GM23248 (cell line): ENCODE measurements at regions not wholly inside any gene's neighbourhood (a gene's known extent, or its start where the extent isn't known, plus 50 kb on each side); places are given as distances from the start of the nearest gene placed in this dataset.

ENCODE experiments used
- DNase-seq: peaks from one replicate; pipeline ENCODE4 v3.0.0-alpha.2; 2015
- H2AFZ ChIP-seq: fragments of 200-600 bp; sonication (generic); 2 replicates; pipeline ENCODE4 v1.6.1; 2016; ENCODE audit warnings: antibody characterized with exemption
- H3F3A ChIP-seq: fragments of 200-600 bp; sonication (generic); 2 replicates; pipeline ENCODE4 v1.6.1; 2016; ENCODE audit warnings: mild to moderate bottlenecking, antibody characterized with exemption, mixed run types; ENCODE audit not compliant: insufficient read depth
- H3K27ac ChIP-seq: fragments of 200-600 bp; sonication (generic); 2 replicates; pipeline ENCODE4 v1.5.1; 2016; ENCODE audit warnings: mild to moderate bottlenecking
- H3K27me3 ChIP-seq: fragments of 200-600 bp; sonication (generic); replicated peaks from 2 replicates; pipeline ENCODE4 v1.6.1; 2016; ENCODE audit warnings: mild to moderate bottlenecking; ENCODE audit not compliant: insufficient read depth
- H3K36me3 ChIP-seq: fragments of 200-600 bp; sonication (generic); 2 replicates; pipeline ENCODE4 v1.6.1; 2016; ENCODE audit warnings: low read depth, mild to moderate bottlenecking
- H3K4me1 ChIP-seq: fragments of 200-600 bp; sonication (generic); 2 replicates; pipeline ENCODE4 v1.6.1; 2016; ENCODE audit warnings: mild to moderate bottlenecking; ENCODE audit not compliant: insufficient read depth
- H3K4me2 ChIP-seq: fragments of 200-600 bp; sonication (generic); one replicate; pipeline ENCODE4 v1.6.1; 2016; ENCODE audit warnings: mild to moderate bottlenecking; ENCODE audit not compliant: unreplicated experiment
- H3K4me3 ChIP-seq: fragments of 200-600 bp; sonication (generic); 2 replicates; pipeline ENCODE4 v1.5.1; 2016; ENCODE audit warnings: mild to moderate bottlenecking
- H3K79me2 ChIP-seq: fragments of 200-600 bp; sonication (generic); 2 replicates; pipeline ENCODE4 v1.6.1; 2016; ENCODE audit warnings: mild to moderate bottlenecking; ENCODE audit not compliant: insufficient read depth
- H3K9ac ChIP-seq: fragments of 200-600 bp; sonication (generic); 2 replicates; pipeline ENCODE4 v1.6.1; 2016; ENCODE audit warnings: mild to moderate bottlenecking
- H3K9me2 ChIP-seq: fragments of 200-600 bp; sonication (generic); 2 replicates; pipeline ENCODE4 v1.6.1; 2016; ENCODE audit warnings: mixed run types, mild to moderate bottlenecking, moderate library complexity; ENCODE audit not compliant: insufficient read depth
- H3K9me3 ChIP-seq: fragments of 200-600 bp; sonication (generic); one replicate; pipeline ENCODE4 v1.6.1; 2017; ENCODE audit warnings: low read depth
- H4K20me1 ChIP-seq: fragments of 200-600 bp; sonication (generic); 2 replicates; pipeline ENCODE4 v1.6.0; 2016; ENCODE audit not compliant: insufficient read depth
- EZH2 ChIP-seq: fragments of 200-600 bp; sonication (generic); IDR thresholded peaks from 2 replicates; pipeline ENCODE4 v1.6.1; 2018; ENCODE audit warnings: antibody characterized with exemption, mild to moderate bottlenecking; ENCODE audit not compliant: insufficient read depth, poor library complexity, severe bottlenecking
- EZH2phosphoT487 ChIP-seq: fragments of 200-600 bp; sonication (generic); IDR thresholded peaks from 2 replicates; pipeline ENCODE4 v1.6.1; 2018; ENCODE audit warnings: antibody characterized with exemption, moderate library complexity, mild to moderate bottlenecking, low read depth; ENCODE audit not compliant: insufficient read depth
- WGBS, 2 experiments: methylation state at CpG; one replicate each; pipeline ENCODE4 v1.1.6; 2015 to 2017; ENCODE audit warnings: low lambda C conversion rate in 2 of 2, low coverage in 1 of 2; ENCODE audit errors: missing lambda C conversion rate in 2 of 2; 5-methylcytosine and 5-hydroxymethylcytosine counted together
- in situ Hi-C: fragments of 300-500 bp; cut with MboI; formaldehyde crosslinking; loops from 2 replicates; pipeline ENCODE4 v1.15.0; 2020

DNA sequence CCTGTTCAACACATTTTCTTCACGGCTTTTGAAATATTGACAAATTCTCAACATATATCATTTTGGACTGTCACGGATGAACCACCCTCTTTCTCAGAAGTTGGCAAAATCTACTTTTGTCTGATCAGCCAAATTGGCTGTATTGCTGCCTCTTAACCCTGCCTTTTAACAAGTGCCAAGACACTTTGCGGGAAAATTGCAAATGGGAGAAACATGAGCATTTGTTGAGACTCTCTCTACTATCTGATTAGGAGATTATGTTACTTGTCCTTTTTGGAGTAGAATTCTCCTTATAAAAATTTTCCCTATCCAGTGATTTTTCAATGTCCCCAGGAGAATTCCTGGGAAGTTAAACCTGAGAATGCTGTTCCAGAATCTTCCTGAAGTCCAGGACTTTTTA is 256.2 kb upstream of the ZSWIM2 start:
- no peaks in the 10 kb centered on the region for H3F3A ChIP-seq
- no peaks in the 10 kb centered on the region for H3K9me2 ChIP-seq
- no peaks in the 10 kb centered on the region for H3K4me1 ChIP-seq
- no peak overlapping the region for H3K27ac ChIP-seq
- H3K4me2 ChIP-seq = no peak overlapping the region
- TF ChIP-seq EZH2 = no peak
- no peak for TF ChIP-seq EZH2phosphoT487
- no peaks in the 10 kb centered on the region for H3K79me2 ChIP-seq
- in situ Hi-C loops = no loop called here
- H3K9ac ChIP-seq = no peak overlapping the region
- H3K27me3 ChIP-seq = no peaks in the 10 kb centered on the region
- 20 to 31% methylated on average over 3 of the region's 3 CpGs for WGBS, 2 experiments
- no peak overlapping the region for H3K4me3 ChIP-seq
- no peaks in the 10 kb centered on the region for H4K20me1 ChIP-seq
- no peaks in the 10 kb centered on the region for H3K9me3 ChIP-seq
- DNase-seq = no peak
- H2AFZ ChIP-seq = no peak overlapping the region
- H3K36me3 ChIP-seq = no peaks in the 10 kb centered on the region

DNA sequence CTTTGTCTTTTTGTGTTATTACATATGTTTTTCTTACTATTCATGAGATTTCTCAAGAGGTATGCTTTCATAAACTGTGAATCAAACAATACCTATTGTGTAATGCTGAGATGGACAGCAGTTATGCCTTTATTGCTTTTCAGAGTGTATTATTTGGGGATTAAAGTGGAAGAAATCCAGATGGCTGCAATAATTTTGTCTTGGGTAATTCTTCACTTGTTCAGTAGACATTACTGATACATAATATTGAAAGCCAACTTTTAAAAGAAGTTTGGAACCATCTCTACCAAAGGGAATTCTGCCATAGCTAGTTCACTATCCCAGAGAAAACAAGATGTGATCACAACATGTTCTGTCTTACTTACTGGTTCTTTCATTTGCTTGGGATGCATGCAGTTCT is 253.4 kb upstream of the ZSWIM2 start:
- Histone ChIP-seq H3K36me3 (no peaks in the 10 kb centered on the region), H4K20me1 (no peaks in the 10 kb centered on the region), H3K27me3 (no peaks in the 10 kb centered on the region), H3K4me2 (no peak overlapping the region), H3K4me3 (no peak overlapping the region), H3K9me2 (no peaks in the 10 kb centered on the region), H3K27ac (no peak overlapping the region), H3K9ac (no peak overlapping the region), H3F3A (no peaks in the 10 kb centered on the region), H3K9me3 (no peaks in the 10 kb centered on the region), H3K79me2 (no peaks in the 10 kb centered on the region), H2AFZ (no peak overlapping the region), H3K4me1 (no peaks in the 10 kb centered on the region)
- in situ Hi-C loops = no loop called here
- TF ChIP-seq EZH2phosphoT487 = no peak
- no peak for TF ChIP-seq EZH2
- DNase-seq = no peak

DNA sequence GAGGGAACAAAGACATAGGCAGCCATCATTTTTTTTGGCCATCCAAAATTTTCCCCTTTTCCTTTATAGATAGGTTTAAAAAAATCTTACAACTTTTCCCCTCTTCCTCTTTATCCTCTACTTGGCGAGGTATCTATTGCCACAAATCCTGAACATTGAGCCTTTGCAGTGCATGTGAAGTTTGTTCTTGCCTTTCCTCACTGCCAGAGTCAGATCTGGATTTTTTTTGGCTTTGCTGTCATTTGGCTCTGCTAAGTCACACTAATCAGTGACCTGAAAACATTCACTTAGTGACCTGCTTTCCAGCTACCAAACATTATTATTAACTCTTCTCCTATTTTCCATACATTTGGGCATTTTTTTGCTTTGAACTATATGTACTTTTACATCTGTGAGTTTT is 249.2 kb upstream of the ZSWIM2 start:
- H3K4me3 ChIP-seq = no peak overlapping the region
- no peaks in the 10 kb centered on the region for H3K79me2 ChIP-seq
- WGBS, 2 experiments = 24 to 36% methylated on average over 1 of the region's 1 CpG
- no peak for DNase-seq
- H2AFZ ChIP-seq = no peak overlapping the region
- H3K9ac ChIP-seq = no peak overlapping the region
- in situ Hi-C loops = no loop called here
- no peak overlapping the region for H3K27ac ChIP-seq
- no peaks in the 10 kb centered on the region for H3K9me3 ChIP-seq
- no peak overlapping the region for H3K4me2 ChIP-seq
- H4K20me1 ChIP-seq = no peaks in the 10 kb centered on the region
- no peaks in the 10 kb centered on the region for H3F3A ChIP-seq
- no peaks in the 10 kb centered on the region for H3K36me3 ChIP-seq
- no peaks in the 10 kb centered on the region for H3K9me2 ChIP-seq
- H3K27me3 ChIP-seq = no peaks in the 10 kb centered on the region
- TF ChIP-seq EZH2 = no peak
- H3K4me1 ChIP-seq = no peaks in the 10 kb centered on the region

DNA sequence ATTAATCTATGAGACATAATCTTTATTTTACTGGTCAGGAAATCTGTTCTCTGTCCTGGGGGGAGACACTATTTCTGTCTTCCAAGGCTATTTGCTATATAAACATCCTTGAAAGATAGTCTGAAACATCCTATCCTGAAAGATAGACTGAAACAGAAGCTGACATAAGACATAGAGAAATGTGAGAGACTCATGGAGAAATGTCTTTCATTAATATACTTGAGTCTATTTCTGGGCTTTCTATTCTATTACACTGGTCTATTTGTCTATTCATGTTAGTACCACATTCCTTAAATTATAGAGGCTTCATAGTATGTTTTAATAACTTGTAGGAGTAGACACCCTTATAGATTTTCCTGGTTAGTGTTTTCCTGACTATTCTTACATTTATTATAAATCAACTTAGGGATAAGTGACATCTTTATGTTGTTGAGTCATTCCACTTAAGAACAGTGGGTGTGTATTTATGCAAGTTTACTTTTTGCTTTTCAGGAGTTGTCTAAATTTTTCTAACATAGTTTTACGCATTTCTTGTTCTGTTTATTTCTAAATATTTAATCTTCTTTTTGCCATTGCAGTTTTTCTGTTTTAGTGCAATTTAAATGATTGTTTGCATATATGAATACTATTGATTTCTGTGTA is 244.9 kb upstream of the ZSWIM2 start:
- H3K9me2 ChIP-seq = no peaks in the 10 kb centered on the region
- H3K4me1 ChIP-seq = no peaks in the 10 kb centered on the region
- TF ChIP-seq EZH2 = no peak
- no peak for TF ChIP-seq EZH2phosphoT487
- DNase-seq = no peak
- no peak overlapping the region for H3K27ac ChIP-seq
- H4K20me1 ChIP-seq = no peaks in the 10 kb centered on the region
- H3F3A ChIP-seq = no peaks in the 10 kb centered on the region
- WGBS, 2 experiments = 67 to 68% methylated on average over 1 of the region's 1 CpG
- no peak overlapping the region for H3K9ac ChIP-seq
- H3K36me3 ChIP-seq = no peaks in the 10 kb centered on the region
- H3K79me2 ChIP-seq = no peaks in the 10 kb centered on the region
- H3K4me3 ChIP-seq = no peak overlapping the region
- no peaks in the 10 kb centered on the region for H3K9me3 ChIP-seq
- H3K27me3 ChIP-seq = no peaks in the 10 kb centered on the region
- H3K4me2 ChIP-seq = no peak overlapping the region
- H2AFZ ChIP-seq = no peak overlapping the region
- in situ Hi-C loops = no loop called here

DNA sequence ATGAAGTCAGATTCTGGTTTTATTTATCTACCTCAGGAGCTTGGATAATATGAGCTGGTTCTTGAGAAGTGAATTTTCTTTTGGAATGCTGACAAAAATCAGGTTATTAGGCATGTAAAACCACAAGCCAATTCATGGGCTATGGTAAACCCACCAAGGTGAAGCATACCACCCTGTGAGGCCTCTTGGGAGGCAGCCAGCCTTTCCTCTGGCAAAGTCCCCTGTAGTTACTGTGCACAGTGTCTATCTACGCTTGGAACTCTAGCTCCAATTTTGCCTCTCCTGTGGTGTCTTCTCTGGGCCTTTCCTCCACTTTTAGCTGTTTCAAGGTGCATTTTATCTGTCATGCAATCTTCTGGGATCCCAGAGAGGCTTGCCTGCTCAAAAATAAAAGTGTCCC is 242.7 kb upstream of the ZSWIM2 start:
- no peaks in the 10 kb centered on the region for H4K20me1 ChIP-seq
- no peak overlapping the region for H3K4me2 ChIP-seq
- no peaks in the 10 kb centered on the region for H3K27me3 ChIP-seq
- H3K79me2 ChIP-seq = no peaks in the 10 kb centered on the region
- no peak overlapping the region for H3K27ac ChIP-seq
- H2AFZ ChIP-seq = no peak overlapping the region
- in situ Hi-C loops = no loop called here
- WGBS, 2 experiments = 70 to 89% methylated on average over 1 of the region's 1 CpG
- H3K4me1 ChIP-seq = no peaks in the 10 kb centered on the region
- H3K9ac ChIP-seq = no peak overlapping the region
- no peaks in the 10 kb centered on the region for H3K9me3 ChIP-seq
- no peaks in the 10 kb centered on the region for H3K36me3 ChIP-seq
- TF ChIP-seq EZH2phosphoT487 (no peak), EZH2 (no peak)
- no peak for DNase-seq
- H3K4me3 ChIP-seq = no peak overlapping the region
- H3K9me2 ChIP-seq = no peaks in the 10 kb centered on the region
- H3F3A ChIP-seq = no peaks in the 10 kb centered on the region
